Smooth muscle cell (in vitro differentiated cells): ENCODE measurements at regions not wholly inside any gene's neighbourhood (a gene's known extent, or its start where the extent isn't known, plus 50 kb on each side); places are given as distances from the start of the nearest gene placed in this dataset.

Experiments used
- DNase-seq: peaks from one replicate; lab custom pipeline; 2025; ENCODE audit not compliant: unreplicated experiment; lab: John Stamatoyannopoulos, UW
- H2AFZ ChIP-seq: fragments of 200-600 bp; sonication (generic); 2 replicates; pipeline ENCODE4 v1.6.0; 2016; ENCODE audit warnings: antibody characterized with exemption, low read depth, mild to moderate bottlenecking
- H3F3A ChIP-seq: fragments of 200-600 bp; sonication (generic); 2 replicates; pipeline ENCODE4 v1.6.0; 2017; ENCODE audit warnings: antibody characterized with exemption, low read depth
- H3K27ac ChIP-seq: fragments of 200-600 bp; sonication (generic); 2 replicates; pipeline ENCODE4 v1.5.1; 2016; ENCODE audit warnings: low read depth, mild to moderate bottlenecking
- H3K27me3 ChIP-seq: fragments of 200-600 bp; sonication (generic); 2 replicates; pipeline ENCODE4 v1.6.1; 2016; ENCODE audit warnings: low read depth, mild to moderate bottlenecking
- H3K36me3 ChIP-seq: fragments of 200-600 bp; sonication (generic); 2 replicates; pipeline ENCODE4 v1.5.1; 2016; ENCODE audit warnings: low read depth
- H3K4me1 ChIP-seq: fragments of 200-600 bp; sonication (generic); 2 replicates; pipeline ENCODE4 v1.5.1; 2016; ENCODE audit warnings: low read depth
- H3K4me2 ChIP-seq: fragments of 200-600 bp; sonication (generic); 2 replicates; pipeline ENCODE4 v1.6.0; 2016; ENCODE audit warnings: mild to moderate bottlenecking
- H3K4me3 ChIP-seq: fragments of 200-600 bp; sonication (generic); 2 replicates; pipeline ENCODE4 v1.5.1; 2016; ENCODE audit warnings: mild to moderate bottlenecking
- H3K79me2 ChIP-seq: fragments of 200-600 bp; sonication (generic); 2 replicates; pipeline ENCODE4 v1.6.0; 2016; ENCODE audit warnings: low read depth, mild to moderate bottlenecking
- H3K9ac ChIP-seq: fragments of 200-600 bp; sonication (generic); 2 replicates; pipeline ENCODE4 v1.6.0; 2016; ENCODE audit warnings: low read depth
- H3K9me3 ChIP-seq: fragments of 200-600 bp; sonication (generic); replicated peaks from 2 replicates; pipeline ENCODE4 v1.5.1; 2016; ENCODE audit warnings: low read depth
- H4K20me1 ChIP-seq: fragments of 200-600 bp; sonication (generic); 2 replicates; pipeline ENCODE4 v1.6.0; 2016; ENCODE audit warnings: low read depth
- CTCF ChIP-seq: fragments of 200-600 bp; sonication (generic); IDR thresholded peaks from 2 replicates; pipeline ENCODE4 v1.5.1; 2017; ENCODE audit warnings: borderline replicate concordance, mild to moderate bottlenecking, antibody characterized with exemption; ENCODE audit not compliant: insufficient read depth, poor library complexity, severe bottlenecking
- WGBS: methylation state at CpG from one replicate; pipeline ENCODE4 v1.1.7; 2016; ENCODE audit warnings: low lambda C conversion rate; 5-methylcytosine and 5-hydroxymethylcytosine counted together

GRCh38 chr4:175106301-175106700 is 188.1 kb downstream of the ADAM29 start:
- no peak for TF ChIP-seq CTCF
- Histone ChIP-seq H4K20me1 (no peaks in the 10 kb centered on the region), H3K36me3 (no peaks in the 10 kb centered on the region), H3K4me3 (no peak overlapping the region), H3K27me3 (no peaks in the 10 kb centered on the region), H3K9me3 (peaks cover 5% of the 10 kb centered on the region), H3K4me1 (no peaks in the 10 kb centered on the region), H3K4me2 (no peak overlapping the region), H3K9ac (no peak overlapping the region), H2AFZ (no peak overlapping the region), H3K79me2 (no peaks in the 10 kb centered on the region), H3F3A (no peaks in the 10 kb centered on the region), H3K27ac (no peak overlapping the region)
- no peak for DNase-seq
- 89% methylated on average over 2 of the region's 2 CpGs for WGBS

GRCh38 chr4:175109933-175110332 is 191.8 kb downstream of the ADAM29 start:
- peaks cover 8% of the 10 kb centered on the region for H3K9me3 ChIP-seq
- H3K4me2 ChIP-seq: no peak overlapping the region
- no peak for TF ChIP-seq CTCF
- no peaks in the 10 kb centered on the region for H3K4me1 ChIP-seq
- no peak overlapping the region for H3K4me3 ChIP-seq
- no peak for DNase-seq
- H4K20me1 ChIP-seq: no peaks in the 10 kb centered on the region
- 78% methylated on average over 5 of the region's 5 CpGs for WGBS
- no peak overlapping the region for H3K27ac ChIP-seq
- no peaks in the 10 kb centered on the region for H3K27me3 ChIP-seq
- no peak overlapping the region for H3K9ac ChIP-seq
- H3K79me2 ChIP-seq: no peaks in the 10 kb centered on the region
- H3F3A ChIP-seq: no peaks in the 10 kb centered on the region
- H2AFZ ChIP-seq: no peak overlapping the region
- H3K36me3 ChIP-seq: no peaks in the 10 kb centered on the region

GRCh38 chr4:175125410-175126068 is 207.4 kb downstream of the ADAM29 start:
- H3K9ac ChIP-seq: no peak overlapping the region
- H3K79me2 ChIP-seq: no peaks in the 10 kb centered on the region
- no peak overlapping the region for H3K4me2 ChIP-seq
- no peak overlapping the region for H3K27ac ChIP-seq
- H3K9me3 ChIP-seq: no peaks in the 10 kb centered on the region
- H2AFZ ChIP-seq: no peak overlapping the region
- H3K27me3 ChIP-seq: no peaks in the 10 kb centered on the region
- no peaks in the 10 kb centered on the region for H3K4me1 ChIP-seq
- no peaks in the 10 kb centered on the region for H4K20me1 ChIP-seq
- no peak for DNase-seq
- no peaks in the 10 kb centered on the region for H3K36me3 ChIP-seq
- H3K4me3 ChIP-seq: no peak overlapping the region
- 94% methylated on average over 4 of the region's 4 CpGs for WGBS
- no peak for TF ChIP-seq CTCF
- no peaks in the 10 kb centered on the region for H3F3A ChIP-seq

- Histone ChIP-seq H3K9me3 (no peaks in the 10 kb centered on the region), H2AFZ (no peak overlapping the region), H3K27ac (no peak overlapping the region), H3K79me2 (no peaks in the 10 kb centered on the region), H4K20me1 (no peaks in the 10 kb centered on the region), H3K27me3 (no peaks in the 10 kb centered on the region), H3K4me3 (no peak overlapping the region), H3K4me1 (no peaks in the 10 kb centered on the region), H3K36me3 (no peaks in the 10 kb centered on the region), H3K4me2 (no peak overlapping the region), H3F3A (no peaks in the 10 kb centered on the region), H3K9ac (no peak overlapping the region)
- DNase-seq: no peak
- no peak for TF ChIP-seq CTCF
- 47% methylated on average over 2 of the region's 2 CpGs for WGBS
Measured at GRCh38 chr4:175127314-175127713, 209.2 kb downstream of the ADAM29 start.
